ENCODE measurements at regions not wholly inside any gene's neighbourhood (a gene's known extent, or its start where the extent isn't known, plus 50 kb on each side); places are given as distances from the start of the nearest gene placed in this dataset.

GRCh38 chr1:226800763-226801380, 61.8 kb upstream of the ITPKB start:
- H3K27me3 ChIP-seq (ENCODE audit: low read depth, low read length), result peaks cover 3% of the 10 kb centered on the region
- no peak overlapping the region for H3K4me3 ChIP-seq (ENCODE audit: low read length)
- no peaks in the 10 kb centered on the region for H3K9me3 ChIP-seq (ENCODE audit: insufficient read depth, low read length)
- no peak overlapping the region for H3K4me2 ChIP-seq (ENCODE audit: low read length)
- H3K79me2 ChIP-seq (ENCODE audit: low read length), result no peaks in the 10 kb centered on the region
- H2AFZ ChIP-seq (ENCODE audit: low read depth, low read length), result no peak overlapping the region
- no peaks in the 10 kb centered on the region for H4K20me1 ChIP-seq (ENCODE audit: insufficient read depth, low read length)
- no peak for TF ChIP-seq EZH2phosphoT487 (IDR thresholded peaks at IDR 0.05; ENCODE audit: low read depth)
- TF ChIP-seq, protein P1, sequence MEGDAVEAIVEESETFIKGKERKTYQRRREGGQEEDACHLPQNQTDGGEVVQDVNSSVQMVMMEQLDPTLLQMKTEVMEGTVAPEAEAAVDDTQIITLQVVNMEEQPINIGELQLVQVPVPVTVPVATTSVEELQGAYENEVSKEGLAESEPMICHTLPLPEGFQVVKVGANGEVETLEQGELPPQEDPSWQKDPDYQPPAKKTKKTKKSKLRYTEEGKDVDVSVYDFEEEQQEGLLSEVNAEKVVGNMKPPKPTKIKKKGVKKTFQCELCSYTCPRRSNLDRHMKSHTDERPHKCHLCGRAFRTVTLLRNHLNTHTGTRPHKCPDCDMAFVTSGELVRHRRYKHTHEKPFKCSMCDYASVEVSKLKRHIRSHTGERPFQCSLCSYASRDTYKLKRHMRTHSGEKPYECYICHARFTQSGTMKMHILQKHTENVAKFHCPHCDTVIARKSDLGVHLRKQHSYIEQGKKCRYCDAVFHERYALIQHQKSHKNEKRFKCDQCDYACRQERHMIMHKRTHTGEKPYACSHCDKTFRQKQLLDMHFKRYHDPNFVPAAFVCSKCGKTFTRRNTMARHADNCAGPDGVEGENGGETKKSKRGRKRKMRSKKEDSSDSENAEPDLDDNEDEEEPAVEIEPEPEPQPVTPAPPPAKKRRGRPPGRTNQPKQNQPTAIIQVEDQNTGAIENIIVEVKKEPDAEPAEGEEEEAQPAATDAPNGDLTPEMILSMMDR (IDR thresholded peaks at IDR 0.05; ENCODE audit: low read depth, low read length), result no peak
- H3K27ac ChIP-seq (ENCODE audit: low read length), result no peak overlapping the region
- no peak overlapping the region for H3K9ac ChIP-seq (ENCODE audit: low read length)
- no peaks in the 10 kb centered on the region for H3K4me1 ChIP-seq (ENCODE audit: low read length)
- H3K36me3 ChIP-seq (replicated peaks; ENCODE audit: low read depth, low read length), result no peaks in the 10 kb centered on the region

DNA sequence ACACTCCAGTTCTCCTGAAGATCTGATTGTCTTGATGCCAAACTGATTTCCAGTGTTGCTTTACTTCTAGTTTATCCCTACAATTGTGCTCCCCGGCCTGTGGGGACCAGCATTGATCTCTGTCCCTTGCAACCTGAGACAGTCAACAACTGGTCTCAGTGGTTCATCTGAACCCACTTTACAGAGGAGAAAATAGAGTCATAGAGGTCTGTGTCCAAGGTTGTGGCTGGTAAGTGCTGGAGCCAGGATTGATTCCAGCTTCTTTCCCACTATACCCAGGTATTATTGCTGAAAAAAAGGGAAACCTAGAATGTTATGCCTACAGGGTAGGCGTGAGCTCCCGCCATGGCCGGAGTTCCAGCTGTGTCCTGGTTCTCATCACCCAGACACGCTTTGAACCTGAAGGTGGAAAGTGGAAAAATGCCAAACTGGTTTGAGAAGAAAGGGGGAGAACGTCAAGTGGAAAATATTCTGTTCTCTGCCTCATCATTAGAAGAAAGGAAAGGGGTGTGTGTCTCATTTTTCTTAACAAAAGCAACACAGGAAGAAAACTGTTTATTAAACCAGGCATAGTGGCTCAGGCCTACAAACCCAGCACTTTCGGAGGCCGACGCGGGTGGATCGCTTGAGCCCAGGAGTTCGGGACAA, 60.7 kb upstream of the ITPKB start:
- no peak overlapping the region for H3K4me3 ChIP-seq (ENCODE audit: low read length)
- H3K27me3 ChIP-seq (ENCODE audit: low read depth, low read length), result peaks cover 6% of the 10 kb centered on the region
- H2AFZ ChIP-seq (ENCODE audit: low read depth, low read length), result no peak overlapping the region
- no peaks in the 10 kb centered on the region for H3K79me2 ChIP-seq (ENCODE audit: low read length)
- TF ChIP-seq, protein P1 (IDR thresholded peaks at IDR 0.05; ENCODE audit: low read depth, low read length), result no peak
- no peak for TF ChIP-seq EZH2phosphoT487 (IDR thresholded peaks at IDR 0.05; ENCODE audit: low read depth)
- H3K36me3 ChIP-seq (replicated peaks; ENCODE audit: low read depth, low read length), result no peaks in the 10 kb centered on the region
- no peaks in the 10 kb centered on the region for H3K4me1 ChIP-seq (ENCODE audit: low read length)
- no peak overlapping the region for H3K27ac ChIP-seq (ENCODE audit: low read length)
- H4K20me1 ChIP-seq (ENCODE audit: insufficient read depth, low read length), result no peaks in the 10 kb centered on the region
- H3K9ac ChIP-seq (ENCODE audit: low read length), result no peak overlapping the region
- H3K9me3 ChIP-seq (ENCODE audit: insufficient read depth, low read length), result no peaks in the 10 kb centered on the region
- no peak overlapping the region for H3K4me2 ChIP-seq (ENCODE audit: low read length)

DNA sequence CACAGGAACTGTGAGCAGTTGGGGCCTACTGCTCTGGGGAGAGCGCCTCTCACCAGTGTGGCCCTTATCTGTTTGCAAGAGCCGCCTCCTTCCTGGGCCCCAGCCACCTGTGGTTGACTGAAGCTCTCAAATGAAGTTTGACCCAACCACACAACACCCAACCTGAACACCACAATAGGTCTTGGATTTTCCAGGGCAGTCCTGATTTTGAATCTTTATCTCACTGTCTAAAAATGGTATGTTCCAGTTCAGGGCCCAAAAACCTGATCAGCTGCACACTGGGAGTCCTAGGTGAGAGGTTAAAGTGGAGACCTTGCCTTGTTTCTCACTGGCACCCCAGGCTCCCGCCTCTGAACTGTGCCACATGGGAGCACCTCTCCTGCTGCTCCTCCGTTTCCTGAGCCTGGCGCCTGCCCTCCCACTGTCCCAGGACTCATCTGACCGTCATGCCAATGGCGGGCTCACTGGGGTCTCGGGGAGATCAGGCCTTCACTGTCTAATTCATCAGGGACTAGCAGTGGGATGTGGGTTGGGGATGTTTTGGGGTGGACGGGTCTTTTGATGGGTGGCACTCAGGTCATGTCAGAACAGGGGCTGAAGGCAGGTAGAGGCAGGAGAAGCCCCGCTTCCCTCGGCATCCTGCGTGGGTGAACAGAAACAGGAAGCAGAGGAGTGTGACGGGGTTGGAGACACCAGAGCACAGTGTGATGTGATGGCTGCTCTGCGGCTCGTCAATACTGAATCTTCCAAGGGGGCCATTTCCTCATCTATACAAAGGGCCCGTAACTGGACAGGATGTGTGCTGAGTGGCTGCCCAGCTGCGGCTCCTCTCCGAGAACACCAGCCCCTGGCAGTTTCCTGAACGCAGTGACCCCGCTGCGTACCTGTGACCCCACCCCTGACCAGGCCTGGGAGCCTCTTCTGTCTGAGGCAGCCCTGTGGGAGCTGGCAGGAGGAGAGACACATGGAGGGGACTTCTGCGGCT, 59.6 kb upstream of the ITPKB start:
- Histone ChIP-seq H3K9me3 (ENCODE audit: insufficient read depth, low read length) (no peaks in the 10 kb centered on the region), H3K4me3 (ENCODE audit: low read length) (no peak overlapping the region), H3K27me3 (ENCODE audit: low read depth, low read length) (peaks cover 14% of the 10 kb centered on the region), H3K27ac (ENCODE audit: low read length) (no peak overlapping the region), H3K79me2 (ENCODE audit: low read length) (no peaks in the 10 kb centered on the region), H3K9ac (ENCODE audit: low read length) (no peak overlapping the region), H3K4me1 (ENCODE audit: low read length) (no peaks in the 10 kb centered on the region), H4K20me1 (ENCODE audit: insufficient read depth, low read length) (no peaks in the 10 kb centered on the region), H3K36me3 (replicated peaks; ENCODE audit: low read depth, low read length) (no peaks in the 10 kb centered on the region), H2AFZ (ENCODE audit: low read depth, low read length) (peak overlapping the region; percentile 45; the same call in 1 of the 2 replicates), H3K4me2 (ENCODE audit: low read length) (no peak overlapping the region)
- no peak for TF ChIP-seq EZH2phosphoT487 (IDR thresholded peaks at IDR 0.05; ENCODE audit: low read depth)
- TF ChIP-seq, protein P1 (IDR thresholded peaks at IDR 0.05; ENCODE audit: low read depth, low read length), result no peak

- no peak for TF ChIP-seq EZH2phosphoT487 (IDR thresholded peaks at IDR 0.05; ENCODE audit: low read depth)
- TF ChIP-seq, protein P1 (IDR thresholded peaks at IDR 0.05; ENCODE audit: low read depth, low read length), result no peak
- H3K27ac ChIP-seq (ENCODE audit: low read length), result no peak overlapping the region
- no peak overlapping the region for H2AFZ ChIP-seq (ENCODE audit: low read depth, low read length)
- H3K79me2 ChIP-seq (ENCODE audit: low read length), result no peaks in the 10 kb centered on the region
- peaks cover 19% of the 10 kb centered on the region for H3K27me3 ChIP-seq (ENCODE audit: low read depth, low read length)
- no peak overlapping the region for H3K4me2 ChIP-seq (ENCODE audit: low read length)
- no peak overlapping the region for H3K9ac ChIP-seq (ENCODE audit: low read length)
- no peak overlapping the region for H3K4me3 ChIP-seq (ENCODE audit: low read length)
- no peaks in the 10 kb centered on the region for H3K4me1 ChIP-seq (ENCODE audit: low read length)
- H4K20me1 ChIP-seq (ENCODE audit: insufficient read depth, low read length), result no peaks in the 10 kb centered on the region
- no peaks in the 10 kb centered on the region for H3K36me3 ChIP-seq (replicated peaks; ENCODE audit: low read depth, low read length)
- H3K9me3 ChIP-seq (ENCODE audit: insufficient read depth, low read length), result no peaks in the 10 kb centered on the region
Measured at GRCh38 chr1:226797151-226797550, 58.1 kb upstream of the ITPKB start.

All from OCI-LY3 (cell line).